GM19324 (cell line): ENCODE measurements at regions not wholly inside any gene's neighbourhood (a gene's known extent, or its start where the extent isn't known, plus 50 kb on each side); places are given as distances from the start of the nearest gene placed in this dataset.

Experiments
- ATAC-seq: cut with Tn5 transposase; IDR thresholded peaks from one replicate; pipeline ENCODE4 v1.9.1; 2021; ENCODE audit warnings: mild to moderate bottlenecking, moderate library complexity; ENCODE audit not compliant: unreplicated experiment, low FRiP score

DNA sequence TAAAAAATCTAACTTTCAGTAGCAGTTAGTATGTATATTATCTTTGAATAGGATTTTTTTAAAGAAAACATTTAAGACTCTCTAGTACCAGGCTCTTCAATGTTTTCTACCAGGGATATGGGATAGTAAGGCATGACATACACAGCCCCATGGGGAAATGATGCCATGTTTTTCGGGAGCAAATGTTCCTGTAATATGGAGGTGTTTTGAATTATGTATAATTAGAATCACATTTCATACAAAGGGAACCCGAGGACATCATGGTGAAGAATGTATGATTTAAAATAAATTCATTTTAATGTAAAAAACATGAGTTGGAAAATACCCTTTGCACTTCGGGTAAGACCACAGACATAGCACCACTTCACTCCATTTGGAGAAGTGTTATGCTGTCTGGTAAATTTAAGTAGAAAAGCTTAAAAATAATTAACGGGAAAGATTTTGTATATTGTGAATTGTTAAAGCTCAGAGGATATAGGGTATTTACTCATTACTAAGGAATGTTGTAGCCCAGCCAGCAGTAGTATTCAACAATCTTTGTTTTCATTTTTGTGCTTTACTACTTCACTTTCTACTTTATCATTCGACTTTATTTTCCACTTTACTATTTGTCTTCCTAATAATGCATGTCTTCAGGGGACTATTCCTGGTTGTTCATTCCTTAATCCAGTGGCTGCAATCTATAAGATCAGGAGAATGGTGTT, 2050.7 kb downstream of the ARAP2 start:
- no peak for ATAC-seq

DNA sequence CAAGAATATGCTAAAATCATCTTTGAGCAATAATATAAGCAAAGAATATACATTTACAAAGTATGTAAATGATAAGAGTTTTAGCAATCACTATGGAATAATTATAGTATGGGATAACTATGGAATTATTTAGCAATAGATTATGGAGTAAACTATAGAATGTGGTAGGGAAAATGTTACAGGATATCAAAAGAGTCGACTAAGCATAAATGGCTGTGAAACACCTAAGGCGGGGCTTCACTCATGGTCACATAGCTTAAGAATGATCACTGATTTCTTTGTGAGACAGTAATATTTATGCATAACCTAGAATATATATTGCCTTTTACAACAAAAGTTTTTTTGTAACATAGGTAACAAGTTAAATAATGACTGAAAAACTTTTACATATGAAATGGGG, 2049.7 kb downstream of the ARAP2 start:
- no peak for ATAC-seq

DNA sequence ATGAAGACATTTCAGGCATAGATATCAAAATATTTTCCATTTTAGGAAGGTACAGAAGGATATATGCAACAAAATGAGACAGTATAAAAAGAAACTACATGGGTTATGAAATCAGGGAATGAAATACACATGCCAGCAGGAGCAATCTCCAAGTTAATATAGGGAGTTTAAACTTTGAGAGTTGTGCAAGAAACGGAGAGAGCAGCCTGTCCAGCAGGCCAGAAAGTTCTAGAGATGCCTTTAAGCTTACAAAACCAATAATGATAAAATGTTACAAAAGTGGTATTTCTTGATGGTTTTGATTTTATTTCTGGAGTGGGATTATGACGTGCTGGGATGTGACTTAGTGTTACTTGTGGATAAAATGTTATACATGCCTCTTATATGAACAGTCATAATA, 2047.9 kb downstream of the ARAP2 start:
- ATAC-seq: no peak

DNA sequence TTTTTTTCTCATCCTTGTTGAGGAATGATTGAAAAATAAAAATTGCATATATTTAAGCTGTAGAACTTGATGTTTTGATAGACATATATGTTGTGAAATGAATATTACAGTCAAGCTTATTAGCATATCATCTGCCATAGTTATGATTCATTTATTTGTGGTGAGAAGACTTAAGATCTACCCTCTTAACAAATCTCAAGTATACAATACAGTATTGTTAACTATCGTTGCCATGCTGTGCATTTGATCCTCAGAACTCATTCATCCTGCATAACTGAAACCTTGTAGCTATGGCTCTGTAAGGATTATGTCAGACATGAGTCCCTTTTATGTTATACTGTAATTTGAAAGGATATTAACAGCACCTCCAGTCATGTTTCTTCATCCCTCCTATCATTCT, 2045.3 kb downstream of the ARAP2 start:
- ATAC-seq: no peak

DNA sequence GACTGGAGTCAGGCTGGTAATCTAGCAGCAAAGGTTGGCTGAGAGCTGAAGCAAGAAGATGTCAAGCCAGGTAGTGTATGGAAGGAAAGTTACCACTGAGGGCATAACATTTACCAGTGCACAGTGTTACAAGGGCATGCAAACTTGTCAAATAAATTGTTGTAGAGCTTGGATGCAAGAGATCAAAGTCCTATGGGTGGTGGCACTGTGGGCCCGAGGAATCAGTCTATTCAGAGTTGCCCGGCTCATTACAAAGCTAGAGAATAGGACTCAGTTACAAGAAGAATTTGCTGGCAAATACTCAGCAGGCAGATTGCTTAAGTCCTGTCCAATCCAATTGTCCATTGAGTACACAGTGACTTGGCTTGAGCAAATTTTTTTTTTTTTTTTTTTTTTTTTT, 2043.8 kb downstream of the ARAP2 start:
- no peak for ATAC-seq

DNA sequence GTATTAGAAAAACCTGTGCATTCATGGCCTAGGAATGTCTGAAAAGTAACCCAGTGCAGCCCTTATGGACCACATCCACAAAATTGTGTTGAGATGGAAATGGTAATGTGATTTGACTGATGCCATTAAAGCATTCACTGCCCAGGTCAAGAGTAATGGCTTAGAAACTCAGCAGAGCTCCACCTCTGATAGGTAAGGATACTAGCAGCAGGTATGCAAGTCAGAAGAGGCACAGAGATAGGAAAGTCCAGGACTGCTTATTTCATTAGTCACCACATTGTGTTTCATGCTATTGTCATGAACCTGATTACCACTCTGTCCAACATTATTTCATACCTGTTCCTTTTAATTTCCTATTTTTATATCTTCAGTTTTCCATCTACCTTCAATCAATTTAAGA, 2042.2 kb downstream of the ARAP2 start:
- no peak for ATAC-seq

DNA sequence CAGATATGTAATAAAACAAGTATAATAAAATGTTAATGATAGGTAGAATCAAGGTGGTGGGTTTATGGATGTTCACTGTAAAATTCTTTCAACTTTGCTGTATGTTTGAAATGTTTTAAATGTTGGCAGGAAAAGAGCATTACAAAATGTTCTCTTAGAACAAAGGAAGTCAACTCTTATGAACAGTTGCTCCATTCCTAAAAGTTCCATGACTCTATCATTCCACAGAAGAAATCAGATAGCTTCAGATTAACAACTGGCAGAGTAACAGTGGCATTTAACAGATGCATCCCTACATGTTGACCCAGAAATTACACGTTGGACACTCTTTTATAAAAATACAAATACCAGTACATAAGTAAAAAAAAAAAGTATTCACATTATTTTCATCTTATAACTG, 2023.7 kb downstream of the ARAP2 start:
- ATAC-seq: no peak

DNA sequence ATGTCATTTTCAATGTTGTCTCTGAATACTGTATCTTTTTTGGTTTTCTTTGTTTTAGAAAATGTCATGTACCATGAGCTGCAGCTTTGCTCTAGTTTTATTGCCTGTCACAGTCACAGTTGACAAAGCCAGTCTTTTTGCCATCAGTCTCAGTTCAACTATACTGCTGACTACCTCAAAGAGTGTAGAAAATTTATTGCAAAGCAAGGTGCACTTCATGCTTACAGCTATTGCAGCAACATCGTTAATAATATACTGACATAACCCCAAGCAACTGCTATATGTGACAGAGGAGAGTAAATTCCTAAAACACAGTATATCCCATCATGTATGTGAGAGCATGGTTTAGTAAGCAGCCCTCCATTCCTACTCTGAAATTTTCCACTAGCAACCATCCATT, 2022.3 kb downstream of the ARAP2 start:
- ATAC-seq: no peak

DNA sequence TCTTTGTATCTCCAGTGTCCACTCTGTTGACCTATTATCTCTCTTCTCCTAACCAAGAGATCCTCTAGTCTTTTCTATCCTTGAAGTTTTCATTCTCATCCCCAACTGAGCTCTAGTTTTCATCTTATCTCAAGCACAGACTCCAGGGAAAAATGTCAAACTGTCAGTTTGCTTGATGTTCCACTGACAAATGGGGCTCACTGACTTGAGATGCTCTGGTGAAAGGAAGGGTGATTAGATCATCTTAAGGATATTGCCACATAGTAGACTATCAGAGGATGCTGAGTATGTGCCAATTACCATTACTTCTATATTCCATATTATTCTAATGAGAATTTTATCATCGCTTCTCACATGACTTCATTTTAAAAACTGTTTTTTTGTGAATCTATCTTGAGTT, 2008.2 kb downstream of the ARAP2 start:
- no peak for ATAC-seq

DNA sequence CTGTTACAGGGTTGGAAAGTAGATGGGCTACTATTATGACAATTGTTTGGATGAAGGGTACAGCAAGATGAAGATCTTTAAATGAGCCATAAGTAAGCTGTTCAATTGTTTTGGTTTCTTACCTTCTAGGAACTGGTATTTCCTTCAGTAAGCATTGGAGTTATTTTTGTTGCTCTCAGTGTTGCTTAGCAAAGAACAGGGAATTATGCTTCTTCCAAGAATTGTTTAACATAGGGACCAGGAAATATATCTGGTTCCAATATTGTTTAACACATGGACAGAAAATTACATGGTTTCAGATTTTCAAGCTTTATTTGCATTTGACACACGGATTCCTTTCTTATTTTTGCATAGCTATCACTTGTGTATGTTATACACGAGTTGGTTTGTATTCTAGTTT, 1999.0 kb downstream of the ARAP2 start:
- ATAC-seq: no peak

DNA sequence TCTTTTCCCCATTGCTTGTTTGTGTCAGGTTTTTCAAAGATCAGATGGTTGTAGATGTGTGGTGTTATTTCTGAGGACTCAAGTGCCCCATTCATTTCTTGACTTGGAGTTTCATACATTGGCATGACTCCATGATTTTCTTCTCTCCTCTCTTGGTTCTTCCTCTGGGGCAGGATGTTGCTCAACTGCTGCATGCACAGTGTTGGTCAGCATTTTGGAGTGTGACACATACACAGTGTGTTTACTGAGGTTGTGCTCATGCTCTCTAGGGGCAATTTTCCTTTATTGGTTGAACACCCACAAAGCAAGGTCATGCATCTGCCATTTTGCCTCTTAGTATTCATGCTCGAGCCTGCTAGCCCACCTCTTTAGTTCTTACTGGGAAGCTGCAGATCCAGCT, 1993.8 kb downstream of the ARAP2 start:
- ATAC-seq: no peak

DNA sequence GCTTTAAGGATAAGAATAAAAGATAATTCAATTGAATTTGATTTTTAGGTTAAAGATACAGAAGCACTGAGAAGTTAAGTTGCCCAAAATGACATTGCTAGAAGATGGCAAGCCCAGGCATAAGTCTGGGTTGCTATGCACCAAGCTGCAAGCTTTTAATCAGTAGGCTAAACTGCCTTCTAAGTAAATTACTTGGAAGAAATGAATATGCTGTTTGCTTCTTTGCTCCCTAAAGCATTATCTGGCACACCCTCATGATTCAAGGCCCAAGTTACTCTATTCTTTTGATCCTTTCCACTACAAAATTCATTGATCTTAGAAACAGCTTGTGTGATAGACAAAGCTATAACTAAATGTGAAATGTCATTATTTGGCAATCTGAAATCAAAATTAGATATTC, 1991.1 kb downstream of the ARAP2 start:
- ATAC-seq: no peak

DNA sequence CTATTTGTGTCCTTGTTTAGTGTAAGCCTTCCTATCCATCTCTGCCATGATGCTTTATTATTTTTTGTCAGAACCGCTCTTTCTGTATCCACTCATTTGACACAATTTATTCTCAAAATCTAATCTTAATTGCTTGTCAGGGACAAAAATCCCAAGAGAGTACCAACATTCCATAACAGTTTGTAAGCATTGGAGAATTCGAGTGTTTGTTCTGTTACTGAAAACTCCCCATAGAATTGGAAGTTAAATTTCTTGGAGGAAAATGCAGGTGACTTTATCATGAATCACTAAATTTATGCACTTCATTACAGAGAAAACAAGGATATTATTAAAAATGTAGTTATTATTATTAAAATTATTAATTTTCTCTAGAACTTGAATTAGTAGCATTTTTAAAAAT, 1986.1 kb downstream of the ARAP2 start:
- no peak for ATAC-seq

DNA sequence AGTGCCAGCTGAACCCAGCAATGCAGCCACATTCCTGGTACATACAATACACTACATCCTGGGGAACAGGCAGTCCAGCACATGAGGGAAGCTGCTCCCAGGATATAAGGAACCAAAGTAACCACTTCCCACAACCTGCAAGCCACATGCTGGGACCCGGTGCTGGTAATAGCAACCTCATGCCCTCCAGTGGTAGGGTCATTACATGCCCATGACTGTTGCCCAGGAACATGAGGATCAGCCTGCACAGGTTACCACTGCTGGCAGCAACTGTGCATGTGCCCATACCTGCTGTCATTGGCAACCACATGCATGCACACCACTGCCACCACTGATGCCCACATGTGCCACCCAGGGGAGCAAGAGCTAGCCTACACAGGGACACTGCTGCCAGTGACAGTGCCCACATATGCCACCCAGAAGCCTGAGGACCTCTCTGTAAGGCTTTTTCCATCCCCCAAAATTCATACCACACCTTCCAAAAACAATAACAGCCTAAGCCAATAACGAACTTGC, 1982.5 kb downstream of the ARAP2 start:
- no peak for ATAC-seq

DNA sequence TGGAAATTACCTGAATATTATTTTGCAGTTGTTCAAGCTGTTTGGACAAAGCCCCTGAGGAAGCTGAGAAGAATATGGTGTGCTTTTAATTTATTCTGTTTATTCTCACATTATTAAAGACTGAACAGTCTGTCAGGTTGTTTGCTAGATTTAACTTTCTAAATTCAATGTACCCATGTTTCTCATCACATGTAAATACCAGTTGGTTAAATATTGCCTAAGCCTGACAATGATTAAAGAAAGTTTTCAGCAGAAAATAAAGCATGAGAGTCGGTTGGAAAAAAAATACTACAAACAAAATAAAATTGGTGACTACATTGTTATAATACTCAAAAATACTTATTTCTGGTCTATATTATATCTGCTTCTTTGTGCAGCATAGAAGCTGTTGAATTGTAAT, 1974.7 kb downstream of the ARAP2 start:
- ATAC-seq: no peak

DNA sequence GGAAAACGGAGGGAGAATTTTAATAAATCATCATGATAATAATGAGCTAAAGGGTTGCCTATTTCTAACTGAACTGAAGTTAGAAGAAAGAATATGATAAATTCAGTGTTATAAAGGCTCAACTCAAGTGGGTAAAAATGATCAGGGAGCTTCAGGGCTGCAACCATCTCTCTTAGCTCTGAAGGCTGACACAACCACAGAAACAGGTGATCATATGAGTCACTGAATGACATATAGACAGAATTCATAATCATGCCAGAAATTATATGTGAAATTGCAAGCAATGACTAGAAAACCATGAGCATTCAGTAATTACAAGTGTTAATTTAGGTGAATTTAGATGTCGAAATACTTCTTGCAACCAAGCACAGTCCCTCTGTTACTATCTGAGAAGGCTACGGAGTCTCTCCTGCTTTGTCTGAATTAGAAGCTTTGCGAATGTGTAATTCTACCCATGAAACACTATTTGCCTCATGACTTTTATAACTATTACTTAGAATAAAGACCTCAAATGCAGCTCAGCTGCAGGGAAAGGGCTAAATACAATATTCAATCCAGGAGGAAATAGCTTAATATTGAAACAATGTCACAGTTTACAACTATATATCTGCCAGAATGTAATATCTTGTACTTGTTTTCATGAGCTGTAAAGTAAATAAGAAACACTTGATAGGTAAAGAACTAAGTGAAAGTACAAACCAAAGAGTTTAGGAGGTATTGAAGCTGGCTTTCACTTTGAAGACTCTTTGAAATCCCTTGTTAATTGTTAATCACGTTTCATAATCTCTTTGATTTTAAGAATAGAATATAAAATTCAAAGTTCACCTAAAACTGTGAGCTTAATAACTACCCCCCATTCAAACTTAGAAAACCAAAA, 1972.6 kb downstream of the ARAP2 start:
- no peak for ATAC-seq

DNA sequence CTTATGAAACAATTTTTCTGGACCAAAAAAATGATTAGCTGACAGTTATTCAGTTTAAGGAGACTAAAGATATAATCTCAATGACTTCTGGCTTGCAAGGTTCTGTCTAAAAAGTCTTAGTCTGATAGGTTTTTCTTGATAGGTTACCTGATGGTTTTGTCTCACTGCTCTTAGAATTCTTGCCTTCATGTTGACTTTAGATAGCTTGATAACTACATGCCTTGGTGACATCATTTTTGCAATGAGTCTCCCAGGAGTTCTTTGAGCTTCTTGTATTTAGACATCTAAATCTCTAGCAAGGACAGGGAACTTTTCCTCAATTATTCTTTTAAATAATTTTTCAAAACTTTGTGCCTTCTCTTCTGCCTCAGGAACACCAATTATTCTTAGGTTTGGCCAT, 1965.3 kb downstream of the ARAP2 start:
- ATAC-seq: no peak

DNA sequence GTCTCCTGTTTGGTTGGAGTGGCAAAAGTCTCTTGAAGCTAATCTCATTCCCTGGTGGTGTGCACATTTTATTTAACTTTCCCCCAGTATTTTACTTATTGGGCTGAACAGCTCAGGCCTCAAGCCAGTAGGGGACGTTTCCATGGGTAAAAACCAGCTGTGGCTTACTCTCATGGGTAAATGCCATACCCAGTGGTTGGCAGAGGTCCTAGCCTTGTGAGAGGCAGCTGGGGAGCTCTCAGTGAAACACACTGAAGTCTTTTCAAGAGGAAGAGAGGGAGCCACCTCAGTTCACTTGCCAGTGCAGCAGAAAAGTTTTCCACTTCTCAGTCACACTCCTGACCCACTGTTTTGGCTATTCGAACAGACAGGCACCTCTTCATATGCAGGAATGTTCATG, 1964.2 kb downstream of the ARAP2 start:
- no peak for ATAC-seq

DNA sequence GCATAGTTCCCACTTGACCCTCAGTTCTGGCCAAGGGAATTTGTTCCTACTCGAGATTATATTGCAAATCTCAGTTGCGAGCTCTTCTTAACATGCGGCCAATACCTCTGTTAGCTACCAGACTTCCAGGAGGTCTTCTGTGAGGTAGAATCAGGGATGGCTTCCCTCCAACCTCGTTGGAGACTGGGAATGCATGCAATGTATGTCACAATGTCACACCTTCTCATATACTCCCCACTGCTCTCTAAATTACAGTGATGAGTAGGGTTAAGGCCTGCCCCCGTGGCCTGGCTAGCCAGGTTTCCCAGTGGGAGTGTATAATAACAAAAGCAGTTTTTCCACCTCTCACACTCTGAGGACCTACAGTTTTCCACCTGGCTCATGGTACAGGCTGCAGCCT, 1962.5 kb downstream of the ARAP2 start:
- no peak for ATAC-seq

DNA sequence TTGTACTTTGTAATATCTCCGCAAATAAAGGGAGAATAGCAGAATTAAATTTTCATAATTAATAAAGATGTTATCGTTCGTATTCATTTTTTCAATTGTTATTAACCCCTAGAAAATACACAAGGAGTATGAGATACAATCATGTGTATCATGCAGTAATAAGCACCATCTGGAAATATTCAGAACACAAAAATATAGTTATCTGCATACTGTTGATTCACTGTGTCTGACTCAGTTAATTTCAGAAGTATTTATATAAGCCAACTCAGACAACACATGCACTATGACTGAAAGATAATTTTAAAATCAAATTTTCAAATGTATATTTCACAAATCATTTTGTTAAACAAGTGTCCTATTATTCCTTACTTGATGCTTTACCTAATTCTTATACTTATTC, 1954.8 kb downstream of the ARAP2 start:
- no peak for ATAC-seq

DNA sequence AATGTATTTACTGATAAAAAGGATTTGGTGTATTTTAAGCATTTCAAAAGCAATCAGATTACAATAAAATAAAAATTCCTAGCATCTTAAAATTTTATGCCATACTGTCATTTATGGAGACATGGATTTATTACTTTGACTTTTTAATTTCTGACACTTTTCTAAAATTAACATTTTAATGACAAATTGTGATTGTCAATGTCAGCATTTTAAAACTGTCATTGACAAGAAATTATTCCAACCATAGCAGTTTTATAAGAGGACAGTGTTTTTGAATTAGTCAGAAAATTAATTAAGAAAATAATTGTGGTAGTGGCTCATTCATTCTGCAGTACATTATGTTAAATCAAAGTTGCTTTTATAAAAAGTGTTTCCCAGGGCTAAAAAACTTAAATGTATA, 1954.4 kb downstream of the ARAP2 start:
- ATAC-seq: no peak

DNA sequence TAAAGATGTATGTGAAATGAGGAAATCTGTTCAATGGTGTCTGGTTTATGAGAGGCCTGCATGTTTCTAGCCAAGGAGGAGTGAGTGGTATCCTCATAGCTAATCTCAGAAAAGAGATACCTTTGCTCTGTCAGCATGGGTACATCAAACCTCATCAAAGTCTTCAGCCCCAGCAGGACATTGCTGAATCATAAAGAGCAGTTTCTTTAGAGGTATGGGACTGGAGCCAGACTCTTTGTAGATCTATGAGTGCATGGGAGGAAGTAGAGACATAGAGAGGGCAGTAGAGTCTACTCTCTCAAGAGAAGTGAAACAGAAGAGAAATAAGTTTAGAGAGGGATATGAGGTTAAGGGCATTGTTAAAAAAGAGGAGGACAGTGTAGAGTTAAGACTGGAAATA, 1950.9 kb downstream of the ARAP2 start:
- ATAC-seq: no peak
